OCI-LY7 (cell line): ENCODE measurements at regions not wholly inside any gene's neighbourhood (a gene's known extent, or its start where the extent isn't known, plus 50 kb on each side); places are given as distances from the start of the nearest gene placed in this dataset.
"Not testable (repeated sequence)": the region's sequence is repeated elsewhere in the genome, so short reads cannot be mapped to it uniquely, and the experiment has no call there.

Experiments
- BruUV-seq: library from RNA; stranded (reverse); fragments of 400-500 nt; replicated peaks from 2 replicates; lab custom pipeline; 2021; lab: Mats Ljungman, UMichigan
- CTCF ChIA-PET: fragments of 300-600 bp; sonication (Branson Sonifier 250); formaldehyde crosslinking; loops from one replicate; lab custom pipeline; 2022; ENCODE audit warnings: antibody characterized with exemption; ENCODE audit not compliant: unreplicated experiment; lab: Charles Lee
- POLR2A ChIA-PET: fragments of 300-600 bp; sonication (Branson Sonifier 250); formaldehyde crosslinking; loops from one replicate; lab custom pipeline; 2022; ENCODE audit warnings: antibody characterized with exemption; lab: Charles Lee
- DNase-seq: peaks from one replicate; pipeline ENCODE4 v3.0.0-alpha.2; 2015; ENCODE audit warnings: low spot score
- H2AFZ ChIP-seq: fragments of 200-600 bp; sonication (generic), shearing (Covaris generic); 2 replicates; pipeline ENCODE4 v1.6.1; 2014; ENCODE audit warnings: mild to moderate bottlenecking, antibody characterized with exemption, low read length, moderate library complexity
- H3K27ac ChIP-seq: fragments of 200-600 bp; sonication (generic); 2 replicates; pipeline ENCODE4 v1.5.1; 2014; ENCODE audit warnings: mixed run types, low read depth, mild to moderate bottlenecking, moderate library complexity, low read length, inconsistent platforms; ENCODE audit not compliant: poor library complexity, severe bottlenecking
- H3K36me3 ChIP-seq: fragments of 200-600 bp; sonication (generic); 2 replicates; pipeline ENCODE4 v1.6.1; 2014; ENCODE audit warnings: mild to moderate bottlenecking, antibody characterized with exemption, low read length, moderate library complexity, mixed read lengths; ENCODE audit not compliant: insufficient read depth
- H3K4me1 ChIP-seq: fragments of 200-600 bp; sonication (generic); 2 replicates; pipeline ENCODE4 v1.5.1; 2014; ENCODE audit warnings: mild to moderate bottlenecking, low read length; ENCODE audit not compliant: insufficient read depth, poor library complexity, severe bottlenecking
- H3K4me2 ChIP-seq: fragments of 200-600 bp; sonication (generic); 2 replicates; pipeline ENCODE4 v1.6.1; 2014; ENCODE audit warnings: mild to moderate bottlenecking, low read length
- H3K4me3 ChIP-seq: fragments of 200-600 bp; sonication (generic); 2 replicates; pipeline ENCODE4 v1.5.1; 2014; ENCODE audit warnings: mild to moderate bottlenecking, low read depth, low read length; ENCODE audit not compliant: poor library complexity, severe bottlenecking
- H3K79me2 ChIP-seq: fragments of 200-600 bp; sonication (generic); 2 replicates; pipeline ENCODE4 v1.6.1; 2016; ENCODE audit warnings: low read depth, mild to moderate bottlenecking, low read length, moderate library complexity, mixed read lengths; ENCODE audit not compliant: insufficient read depth
- H3K9me2 ChIP-seq: fragments of 200-600 bp; sonication (generic); 2 replicates; pipeline ENCODE4 v1.6.1; 2016; ENCODE audit warnings: mild to moderate bottlenecking, low read length, mixed read lengths; ENCODE audit not compliant: insufficient read depth
- H3K9me3 ChIP-seq: fragments of 200-600 bp; sonication (generic); 2 replicates; pipeline ENCODE4 v1.6.1; 2014; ENCODE audit warnings: mild to moderate bottlenecking, mixed run types, low read length, mixed read lengths
- H4K20me1 ChIP-seq: fragments of 200-600 bp; sonication (generic); 2 replicates; pipeline ENCODE4 v1.6.1; 2014; ENCODE audit warnings: mild to moderate bottlenecking, antibody characterized with exemption, low read length, moderate library complexity, mixed read lengths; ENCODE audit not compliant: insufficient read depth
- CTCF ChIP-seq: fragments of 200-600 bp; sonication (generic); conservative IDR thresholded peaks from 2 replicates; pipeline ENCODE4 v1.5.1; 2014; ENCODE audit warnings: mild to moderate bottlenecking, antibody characterized with exemption, low read length, moderate library complexity, mixed read lengths
- EZH2phosphoT487 ChIP-seq: fragments of 200-600 bp; sonication (generic); IDR thresholded peaks from 2 replicates; pipeline ENCODE4 v1.6.1; 2018; ENCODE audit warnings: low read depth, borderline replicate concordance, mild to moderate bottlenecking, mixed run types, antibody characterized with exemption, low read length, moderate library complexity, mixed read lengths
- intact Hi-C: fragments of 100-400 bp; cut with micrococcal nuclease; formaldehyde crosslinking; loops from one replicate; pipeline ENCODE4 v1.10.0; 2022; ENCODE audit not compliant: unreplicated experiment

GRCh38 chr14:57057803-57058202 lies 210.9 kb downstream of the EXOC5 start:
- Histone ChIP-seq H4K20me1 (no peaks in the 10 kb centered on the region), H2AFZ (no peak overlapping the region), H3K9me2 (no peaks in the 10 kb centered on the region), H3K4me3 (no peak overlapping the region), H3K79me2 (no peaks in the 10 kb centered on the region), H3K4me2 (no peak overlapping the region), H3K9me3 (no peaks in the 10 kb centered on the region), H3K4me1 (no peaks in the 10 kb centered on the region), H3K27ac (no peak overlapping the region), H3K36me3 (no peaks in the 10 kb centered on the region)
- intact Hi-C loops, result no loop called here
- POLR2A ChIA-PET, result no interaction called here
- TF ChIP-seq CTCF (no peak), EZH2phosphoT487 (no peak)
- no peak for DNase-seq
- CTCF ChIA-PET, result no interaction called here
- no TSS peak for BruUV-seq

- H3K27ac ChIP-seq, DNase-seq, POLR2A ChIA-PET, H2AFZ ChIP-seq, H3K4me3 ChIP-seq, H3K4me2 ChIP-seq, H3K9me3 ChIP-seq, H3K9me2 ChIP-seq, H3K36me3 ChIP-seq, CTCF ChIA-PET, intact Hi-C loops, BruUV-seq, H3K4me1 ChIP-seq, H3K79me2 ChIP-seq, H4K20me1 ChIP-seq: not testable (repeated sequence)
Observed at GRCh38 chr14:57056522-57056921, 212.2 kb downstream of the EXOC5 start.

- H2AFZ ChIP-seq, result no peak overlapping the region
- H3K79me2 ChIP-seq, result no peaks in the 10 kb centered on the region
- no peaks in the 10 kb centered on the region for H3K36me3 ChIP-seq
- no TSS peak for BruUV-seq
- H3K9me3 ChIP-seq, result no peaks in the 10 kb centered on the region
- no peak overlapping the region for H3K4me2 ChIP-seq
- H3K4me1 ChIP-seq, result no peaks in the 10 kb centered on the region
- CTCF ChIA-PET, result no interaction called here
- H4K20me1 ChIP-seq, result no peaks in the 10 kb centered on the region
- no peak overlapping the region for H3K4me3 ChIP-seq
- H3K27ac ChIP-seq, result no peak overlapping the region
- POLR2A ChIA-PET, result no interaction called here
- TF ChIP-seq CTCF (no peak), EZH2phosphoT487 (no peak)
- H3K9me2 ChIP-seq, result no peaks in the 10 kb centered on the region
- intact Hi-C loops, result no loop called here
- no peak for DNase-seq
Observed at GRCh38 chr14:57052705-57053302, 215.9 kb downstream of the EXOC5 start.
